ENCODE measurements at regions not wholly inside any gene's neighbourhood (a gene's known extent, or its start where the extent isn't known, plus 50 kb on each side); places are given as distances from the start of the nearest gene placed in this dataset.

GRCh38 chr2:51953931-51954330 lies 922.0 kb upstream of the NRXN1 start:
- TF ChIP-seq POLR2A (IDR thresholded peaks at IDR 0.05) (no peak), CTCF (IDR thresholded peaks at IDR 0.05) (no peak)
- ATAC-seq (no peak), DNase-seq (no peak)
- Histone ChIP-seq H3K4me3 (no peak overlapping the region), H3K27ac (no peak overlapping the region), H3K36me3 (no peaks in the 10 kb centered on the region), H3K27me3 (no peaks in the 10 kb centered on the region), H3K9me3 (no peaks in the 10 kb centered on the region), H3K4me1 (no peaks in the 10 kb centered on the region)
- intact Hi-C loops (cut with DNase I) = no loop called here

DNA sequence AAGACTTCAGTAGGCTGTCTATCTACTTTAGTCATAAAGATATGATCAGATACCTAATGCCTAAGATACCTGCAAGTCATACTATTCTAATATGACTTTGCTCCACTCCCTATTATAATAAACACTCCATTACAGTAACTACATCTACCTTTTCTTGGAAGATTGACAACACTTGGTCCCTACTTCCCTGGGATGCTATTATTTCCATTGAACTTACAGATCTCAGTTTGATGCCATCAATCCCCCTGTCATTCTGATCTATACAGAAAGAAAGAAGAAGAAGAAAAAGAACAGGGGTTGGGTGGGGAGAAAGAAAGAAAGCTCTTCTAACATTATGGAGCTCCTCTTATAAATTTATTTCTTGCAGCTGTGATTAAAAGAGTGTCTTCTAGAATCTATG lies 889.1 kb upstream of the NRXN1 start:
- no peak for TF ChIP-seq POLR2A (IDR thresholded peaks at IDR 0.05)
- TF ChIP-seq CTCF (IDR thresholded peaks at IDR 0.05) = no peak
- intact Hi-C loops (cut with DNase I) = no loop called here
- Histone ChIP-seq H3K27ac (no peak overlapping the region), H3K4me3 (no peak overlapping the region), H3K9me3 (no peaks in the 10 kb centered on the region), H3K4me1 (no peaks in the 10 kb centered on the region), H3K36me3 (no peaks in the 10 kb centered on the region), H3K27me3 (no peaks in the 10 kb centered on the region)
- ATAC-seq (no peak), DNase-seq (no peak)

DNA sequence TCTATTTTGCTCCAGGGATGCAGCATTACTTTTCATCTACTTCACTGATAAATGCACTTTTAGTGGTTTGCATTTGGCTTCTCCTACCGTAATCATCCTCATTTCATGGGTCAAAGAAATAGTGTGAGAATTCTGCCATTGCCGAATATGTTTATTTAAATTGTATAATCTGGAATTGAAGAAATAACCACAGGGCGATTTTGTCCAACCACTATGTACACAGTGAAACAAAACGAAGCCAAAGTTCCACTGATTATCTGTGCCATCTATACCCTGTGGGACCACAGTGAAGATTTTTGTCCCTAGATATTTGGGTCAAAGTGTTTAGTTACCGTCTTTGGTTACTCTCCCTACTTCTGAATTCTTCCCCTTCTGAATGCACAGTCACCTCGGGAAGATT lies 888.6 kb upstream of the NRXN1 start:
- intact Hi-C loops (cut with DNase I) = no loop called here
- DNase-seq (no peak), ATAC-seq (no peak)
- TF ChIP-seq CTCF (IDR thresholded peaks at IDR 0.05) (no peak), POLR2A (IDR thresholded peaks at IDR 0.05) (no peak)
- H3K9me3 ChIP-seq = no peaks in the 10 kb centered on the region
- H3K27ac ChIP-seq = no peak overlapping the region
- H3K4me3 ChIP-seq = no peak overlapping the region
- no peaks in the 10 kb centered on the region for H3K27me3 ChIP-seq
- no peaks in the 10 kb centered on the region for H3K36me3 ChIP-seq
- H3K4me1 ChIP-seq = no peaks in the 10 kb centered on the region
- 46% methylated on average over 6 of the region's 6 CpGs for WGBS (ENCODE audit: insufficient coverage, low coverage, low lambda C conversion rate, missing lambda C conversion rate)

- WGBS (ENCODE audit: insufficient coverage, low coverage, low lambda C conversion rate, missing lambda C conversion rate) = 69% methylated on average over 1 of the region's 1 CpG
- Histone ChIP-seq H3K9me3 (no peaks in the 10 kb centered on the region), H3K36me3 (no peaks in the 10 kb centered on the region), H3K27ac (no peak overlapping the region), H3K4me1 (no peaks in the 10 kb centered on the region), H3K27me3 (no peaks in the 10 kb centered on the region), H3K4me3 (no peak overlapping the region)
- TF ChIP-seq POLR2A (IDR thresholded peaks at IDR 0.05) (no peak), CTCF (IDR thresholded peaks at IDR 0.05) (no peak)
- intact Hi-C loops (cut with DNase I) = no loop called here
- DNase-seq (no peak), ATAC-seq (no peak)
Measured at GRCh38 chr2:51919395-51919794, 887.5 kb upstream of the NRXN1 start.

DNA sequence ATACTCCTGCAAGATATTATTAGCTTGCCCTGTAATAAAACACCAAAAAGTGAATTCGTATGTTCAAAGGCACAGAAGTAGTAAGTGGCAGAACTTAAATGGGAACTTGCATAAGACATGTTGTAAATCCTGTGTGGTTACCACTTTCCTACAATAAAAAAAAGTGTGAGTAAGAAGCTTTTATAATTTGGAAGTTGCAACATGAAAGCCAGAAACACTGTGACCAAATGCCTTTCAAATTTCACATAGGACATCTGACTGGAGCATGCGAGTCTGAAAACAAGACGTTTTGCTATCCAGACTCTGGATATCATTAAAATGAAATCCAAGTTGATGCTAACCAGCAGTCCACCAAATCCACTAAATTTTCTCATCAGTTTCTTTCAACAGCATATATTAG lies 886.2 kb upstream of the NRXN1 start:
- ATAC-seq (no peak), DNase-seq (no peak)
- Histone ChIP-seq H3K9me3 (no peaks in the 10 kb centered on the region), H3K36me3 (no peaks in the 10 kb centered on the region), H3K4me3 (no peak overlapping the region), H3K4me1 (no peaks in the 10 kb centered on the region), H3K27me3 (no peaks in the 10 kb centered on the region), H3K27ac (no peak overlapping the region)
- 60% methylated on average over 3 of the region's 3 CpGs for WGBS (ENCODE audit: insufficient coverage, low coverage, low lambda C conversion rate, missing lambda C conversion rate)
- intact Hi-C loops (cut with DNase I) = no loop called here
- TF ChIP-seq CTCF (IDR thresholded peaks at IDR 0.05) (no peak), POLR2A (IDR thresholded peaks at IDR 0.05) (no peak)

All from right lobe of liver (tissue), 6 donors.